GM18507 (cell line): ENCODE measurements at regions not wholly inside any gene's neighbourhood (a gene's known extent, or its start where the extent isn't known, plus 50 kb on each side); places are given as distances from the start of the nearest gene placed in this dataset.
"Not testable (repeated sequence)": the region's sequence is repeated elsewhere in the genome, so short reads cannot be mapped to it uniquely, and the experiment has no call there.

Experiments used
- DNase-seq: peaks from one replicate; pipeline ENCODE4 v3.0.0; 2011; ENCODE audit warnings: low read depth; ENCODE audit not compliant: insufficient read length; ENCODE audit errors: extremely low spot score
- FAIRE-seq: peaks from 2 replicates; lab custom pipeline; 2011; peaks lifted over from hg19 to GRCh38; lab: Jason Lieb, UNC

- DNase-seq, result no peak
- FAIRE-seq, result no peak
Observed at GRCh38 chr5:56383761-56384160, 150.6 kb upstream of the ANKRD55 start.

GRCh38 chr5:56382896-56383295 is 149.8 kb upstream of the ANKRD55 start:
- no peak for FAIRE-seq
- DNase-seq, result no peak

- FAIRE-seq (no peak), DNase-seq (no peak)
Observed at GRCh38 chr5:56377573-56377972, 144.4 kb upstream of the ANKRD55 start.

- no peak for DNase-seq
- no peak for FAIRE-seq
Observed at GRCh38 chr5:56376128-56376527, 143.0 kb upstream of the ANKRD55 start.

GRCh38 chr5:56375011-56375410 is 141.9 kb upstream of the ANKRD55 start:
- DNase-seq (no peak), FAIRE-seq (no peak)

GRCh38 chr5:56372491-56372890 is 139.4 kb upstream of the ANKRD55 start:
- not testable (repeated sequence) for FAIRE-seq, DNase-seq

GRCh38 chr5:56369361-56369811 is 136.3 kb upstream of the ANKRD55 start:
- no peak for FAIRE-seq
- DNase-seq, result no peak

GRCh38 chr5:56367748-56368147 is 134.6 kb upstream of the ANKRD55 start:
- FAIRE-seq, result no peak
- no peak for DNase-seq

GRCh38 chr5:56366986-56367385 is 133.9 kb upstream of the ANKRD55 start:
- no peak for DNase-seq
- no peak for FAIRE-seq

GRCh38 chr5:56361398-56361797 is 128.3 kb upstream of the ANKRD55 start:
- no peak for FAIRE-seq
- DNase-seq, result no peak

GRCh38 chr5:56360816-56361215 is 127.7 kb upstream of the ANKRD55 start:
- FAIRE-seq, result no peak
- no peak for DNase-seq

GRCh38 chr5:56359809-56360685 is 126.9 kb upstream of the ANKRD55 start:
- DNase-seq (no peak), FAIRE-seq (no peak)

- DNase-seq, result no peak
- no peak for FAIRE-seq
Observed at GRCh38 chr5:56358703-56359681, 125.9 kb upstream of the ANKRD55 start.

- DNase-seq, result no peak
- FAIRE-seq, result no peak
Observed at GRCh38 chr5:56358046-56358445, 124.9 kb upstream of the ANKRD55 start.

- no peak for DNase-seq
- FAIRE-seq, result no peak
Observed at GRCh38 chr5:56357426-56357825, 124.3 kb upstream of the ANKRD55 start.

GRCh38 chr5:56356836-56357160 is 123.7 kb upstream of the ANKRD55 start:
- no peak for DNase-seq
- FAIRE-seq, result no peak

GRCh38 chr5:56356121-56356835 is 123.1 kb upstream of the ANKRD55 start:
- FAIRE-seq (no peak), DNase-seq (no peak)

GRCh38 chr5:56354836-56355235 is 121.7 kb upstream of the ANKRD55 start:
- DNase-seq, result no peak
- no peak for FAIRE-seq

GRCh38 chr5:56352808-56353590 is 119.9 kb upstream of the ANKRD55 start:
- no peak for FAIRE-seq
- no peak for DNase-seq
